ENCODE measurements at regions not wholly inside any gene's neighbourhood (a gene's known extent, or its start where the extent isn't known, plus 50 kb on each side); places are given as distances from the start of the nearest gene placed in this dataset.

- Histone ChIP-seq H3K4me1 (ENCODE audit: control insufficient read depth, insufficient read depth, low read length) (no peaks in the 10 kb centered on the region), H3K36me3 (ENCODE audit: control insufficient read depth, insufficient read depth, low read length) (no peaks in the 10 kb centered on the region), H3K4me3 (ENCODE audit: low read depth, low read length) (no peak overlapping the region), H3K9ac (ENCODE audit: low read depth, low read length) (no peak overlapping the region), H3K9me3 (ENCODE audit: control insufficient read depth, insufficient read depth, low read length) (no peaks in the 10 kb centered on the region), H3K27me3 (ENCODE audit: control insufficient read depth, insufficient read depth, low read length) (no peaks in the 10 kb centered on the region)
These were observed 456.8 kb upstream of the CCL2 start for GRCh38 chr17:33798308-33798707.

- Histone ChIP-seq H3K9ac (ENCODE audit: low read depth, low read length) (no peak overlapping the region), H3K27me3 (ENCODE audit: control insufficient read depth, insufficient read depth, low read length) (no peaks in the 10 kb centered on the region), H3K9me3 (ENCODE audit: control insufficient read depth, insufficient read depth, low read length) (no peaks in the 10 kb centered on the region), H3K4me1 (ENCODE audit: control insufficient read depth, insufficient read depth, low read length) (peaks cover 3% of the 10 kb centered on the region), H3K36me3 (ENCODE audit: control insufficient read depth, insufficient read depth, low read length) (no peaks in the 10 kb centered on the region), H3K4me3 (ENCODE audit: low read depth, low read length) (no peak overlapping the region)
These were observed 452.5 kb upstream of the CCL2 start for GRCh38 chr17:33802349-33803198.

DNA sequence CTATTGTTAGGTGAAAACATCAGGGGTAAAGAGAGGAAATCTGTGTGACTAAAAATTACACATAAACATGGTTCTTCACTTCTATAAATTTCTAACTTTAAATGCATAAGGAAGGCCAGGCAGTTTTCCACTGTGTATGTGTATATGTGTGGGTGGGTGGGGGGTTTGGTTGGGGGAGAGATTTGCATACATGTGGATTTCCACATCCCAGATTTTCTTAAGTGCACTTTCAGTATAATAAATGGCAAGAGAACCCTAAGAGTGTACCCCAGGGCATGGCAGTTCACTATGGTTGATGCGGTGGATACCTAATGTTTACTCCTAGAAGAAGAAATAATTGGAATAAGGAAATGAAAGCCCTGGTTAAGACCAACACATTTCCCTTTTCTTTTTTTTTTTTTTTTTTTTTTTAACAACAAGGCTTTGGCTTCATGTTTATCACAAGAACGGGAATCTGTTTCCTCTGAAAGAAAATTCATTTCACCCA is 451.8 kb upstream of the CCL2 start:
- Histone ChIP-seq H3K4me1 (ENCODE audit: control insufficient read depth, insufficient read depth, low read length) (peaks cover 3% of the 10 kb centered on the region), H3K4me3 (ENCODE audit: low read depth, low read length) (no peak overlapping the region), H3K36me3 (ENCODE audit: control insufficient read depth, insufficient read depth, low read length) (no peaks in the 10 kb centered on the region), H3K27me3 (ENCODE audit: control insufficient read depth, insufficient read depth, low read length) (no peaks in the 10 kb centered on the region), H3K9ac (ENCODE audit: low read depth, low read length) (no peak overlapping the region), H3K9me3 (ENCODE audit: control insufficient read depth, insufficient read depth, low read length) (no peaks in the 10 kb centered on the region)

GRCh38 chr17:33803686-33804085 is 451.4 kb upstream of the CCL2 start:
- H3K27me3 ChIP-seq (ENCODE audit: control insufficient read depth, insufficient read depth, low read length) = no peaks in the 10 kb centered on the region
- H3K4me1 ChIP-seq (ENCODE audit: control insufficient read depth, insufficient read depth, low read length) = peaks cover 3% of the 10 kb centered on the region
- H3K9ac ChIP-seq (ENCODE audit: low read depth, low read length) = no peak overlapping the region
- H3K4me3 ChIP-seq (ENCODE audit: low read depth, low read length) = no peak overlapping the region
- H3K36me3 ChIP-seq (ENCODE audit: control insufficient read depth, insufficient read depth, low read length) = no peaks in the 10 kb centered on the region
- no peaks in the 10 kb centered on the region for H3K9me3 ChIP-seq (ENCODE audit: control insufficient read depth, insufficient read depth, low read length)

DNA sequence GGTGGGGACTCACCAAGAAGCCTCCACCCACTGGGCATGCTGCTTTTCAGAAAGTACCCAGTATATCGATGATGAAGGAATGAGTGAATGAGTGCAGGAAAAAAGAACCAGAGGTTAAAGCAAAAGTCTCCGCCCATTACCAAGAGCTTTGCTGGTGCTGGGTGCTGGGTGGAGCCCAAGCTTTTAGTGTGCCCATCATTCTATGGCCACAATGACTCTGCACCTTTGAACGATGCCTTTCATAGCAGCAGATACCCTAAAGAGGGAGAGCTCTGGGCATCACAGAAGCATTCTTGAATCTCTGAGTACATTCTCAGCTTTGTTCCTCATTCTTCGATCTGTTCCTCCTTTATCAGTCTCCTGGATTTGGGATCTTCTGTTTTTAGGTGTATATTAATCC is 450.7 kb upstream of the CCL2 start:
- Histone ChIP-seq H3K4me1 (ENCODE audit: control insufficient read depth, insufficient read depth, low read length) (peaks cover 3% of the 10 kb centered on the region), H3K9ac (ENCODE audit: low read depth, low read length) (no peak overlapping the region), H3K36me3 (ENCODE audit: control insufficient read depth, insufficient read depth, low read length) (no peaks in the 10 kb centered on the region), H3K27me3 (ENCODE audit: control insufficient read depth, insufficient read depth, low read length) (no peaks in the 10 kb centered on the region), H3K4me3 (ENCODE audit: low read depth, low read length) (no peak overlapping the region), H3K9me3 (ENCODE audit: control insufficient read depth, insufficient read depth, low read length) (no peaks in the 10 kb centered on the region)

DNA sequence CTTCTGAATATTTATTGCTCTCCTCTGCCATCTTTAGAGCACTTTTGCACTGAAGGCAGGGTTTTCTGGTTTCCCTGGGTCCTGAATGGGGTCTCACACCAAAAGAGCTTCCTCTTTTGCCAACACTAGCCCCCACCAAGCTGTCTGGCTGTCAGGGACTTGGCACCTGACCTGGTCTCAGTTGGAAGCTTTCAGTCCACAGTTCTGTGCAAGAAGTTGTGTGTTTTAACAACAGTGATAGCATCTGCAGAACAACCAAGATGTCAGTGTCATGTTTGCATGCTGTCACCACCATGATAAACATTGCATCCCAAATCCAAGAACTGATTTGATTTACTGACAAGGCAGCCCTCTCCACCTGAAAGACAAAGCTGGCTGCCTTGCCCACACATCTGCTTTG is 448.5 kb upstream of the CCL2 start:
- Histone ChIP-seq H3K9me3 (ENCODE audit: control insufficient read depth, insufficient read depth, low read length) (no peaks in the 10 kb centered on the region), H3K4me3 (ENCODE audit: low read depth, low read length) (no peak overlapping the region), H3K9ac (ENCODE audit: low read depth, low read length) (no peak overlapping the region), H3K4me1 (ENCODE audit: control insufficient read depth, insufficient read depth, low read length) (peaks cover 3% of the 10 kb centered on the region), H3K36me3 (ENCODE audit: control insufficient read depth, insufficient read depth, low read length) (no peaks in the 10 kb centered on the region), H3K27me3 (ENCODE audit: control insufficient read depth, insufficient read depth, low read length) (no peaks in the 10 kb centered on the region)

DNA sequence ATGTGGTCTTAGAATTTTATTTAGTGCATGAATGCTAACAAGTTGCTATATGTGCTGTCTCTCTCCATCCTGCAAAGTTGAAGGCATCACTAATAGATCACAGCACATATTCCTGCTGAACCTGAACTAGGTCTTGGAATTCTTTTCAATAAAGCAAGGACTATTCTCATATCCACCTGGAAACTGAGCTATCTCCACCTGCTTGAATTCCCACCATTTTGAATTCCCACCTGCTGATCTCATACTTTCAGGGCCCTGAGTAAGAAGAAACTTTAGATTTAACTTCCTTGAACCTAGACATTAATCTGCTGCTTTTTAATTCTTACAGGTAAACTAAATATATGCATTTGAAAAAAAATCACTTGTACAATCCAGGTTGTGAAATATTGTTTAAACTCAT is 445.3 kb upstream of the CCL2 start:
- Histone ChIP-seq H3K36me3 (ENCODE audit: control insufficient read depth, insufficient read depth, low read length) (no peaks in the 10 kb centered on the region), H3K9me3 (ENCODE audit: control insufficient read depth, insufficient read depth, low read length) (no peaks in the 10 kb centered on the region), H3K9ac (ENCODE audit: low read depth, low read length) (no peak overlapping the region), H3K4me1 (ENCODE audit: control insufficient read depth, insufficient read depth, low read length) (peaks cover 3% of the 10 kb centered on the region), H3K27me3 (ENCODE audit: control insufficient read depth, insufficient read depth, low read length) (no peaks in the 10 kb centered on the region), H3K4me3 (ENCODE audit: low read depth, low read length) (no peak overlapping the region)

- Histone ChIP-seq H3K4me3 (ENCODE audit: low read depth, low read length) (no peak overlapping the region), H3K27me3 (ENCODE audit: control insufficient read depth, insufficient read depth, low read length) (no peaks in the 10 kb centered on the region), H3K36me3 (ENCODE audit: control insufficient read depth, insufficient read depth, low read length) (no peaks in the 10 kb centered on the region), H3K9ac (ENCODE audit: low read depth, low read length) (no peak overlapping the region), H3K4me1 (ENCODE audit: control insufficient read depth, insufficient read depth, low read length) (peaks cover 3% of the 10 kb centered on the region), H3K9me3 (ENCODE audit: control insufficient read depth, insufficient read depth, low read length) (no peaks in the 10 kb centered on the region)
These were observed 443.9 kb upstream of the CCL2 start for GRCh38 chr17:33811004-33811760.

DNA sequence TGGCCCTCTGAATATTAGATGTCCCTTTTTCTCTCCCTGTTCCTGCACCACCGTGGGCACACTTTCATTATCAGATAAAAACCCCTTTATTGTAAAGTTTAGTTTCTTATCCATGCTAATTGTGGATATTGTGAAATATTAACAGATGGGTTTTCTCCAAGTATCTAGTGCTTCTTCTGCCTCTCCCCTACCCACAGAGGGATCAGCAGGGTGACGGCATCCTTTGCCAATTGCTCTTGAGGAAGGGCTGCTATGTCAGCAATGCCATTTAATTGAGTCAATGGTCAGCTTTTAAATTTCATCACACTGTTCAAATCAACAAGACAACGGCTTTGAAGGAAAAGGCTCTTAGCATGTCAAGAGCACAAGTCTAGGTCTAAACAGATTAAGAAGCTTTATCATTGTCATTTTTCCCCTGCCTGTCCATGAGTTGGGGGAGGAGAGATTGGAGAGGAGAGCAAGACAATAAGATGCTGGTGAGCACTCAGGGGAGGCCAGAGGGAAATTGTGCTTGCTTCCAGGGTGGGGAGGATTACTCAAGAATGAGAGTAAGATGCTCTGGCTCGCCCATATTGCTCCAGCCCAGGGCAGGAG is 443.0 kb upstream of the CCL2 start:
- Histone ChIP-seq H3K4me3 (ENCODE audit: low read depth, low read length) (no peak overlapping the region), H3K4me1 (ENCODE audit: control insufficient read depth, insufficient read depth, low read length) (peaks cover 1% of the 10 kb centered on the region), H3K36me3 (ENCODE audit: control insufficient read depth, insufficient read depth, low read length) (no peaks in the 10 kb centered on the region), H3K9me3 (ENCODE audit: control insufficient read depth, insufficient read depth, low read length) (no peaks in the 10 kb centered on the region), H3K27me3 (ENCODE audit: control insufficient read depth, insufficient read depth, low read length) (no peaks in the 10 kb centered on the region), H3K9ac (ENCODE audit: low read depth, low read length) (no peak overlapping the region)

GRCh38 chr17:33814852-33815251 is 440.2 kb upstream of the CCL2 start:
- peaks cover 3% of the 10 kb centered on the region for H3K4me1 ChIP-seq (ENCODE audit: control insufficient read depth, insufficient read depth, low read length)
- no peaks in the 10 kb centered on the region for H3K9me3 ChIP-seq (ENCODE audit: control insufficient read depth, insufficient read depth, low read length)
- no peak overlapping the region for H3K9ac ChIP-seq (ENCODE audit: low read depth, low read length)
- H3K36me3 ChIP-seq (ENCODE audit: control insufficient read depth, insufficient read depth, low read length) = no peaks in the 10 kb centered on the region
- no peak overlapping the region for H3K4me3 ChIP-seq (ENCODE audit: low read depth, low read length)
- H3K27me3 ChIP-seq (ENCODE audit: control insufficient read depth, insufficient read depth, low read length) = no peaks in the 10 kb centered on the region

- Histone ChIP-seq H3K36me3 (ENCODE audit: control insufficient read depth, insufficient read depth, low read length) (no peaks in the 10 kb centered on the region), H3K9ac (ENCODE audit: low read depth, low read length) (no peak overlapping the region), H3K27me3 (ENCODE audit: control insufficient read depth, insufficient read depth, low read length) (no peaks in the 10 kb centered on the region), H3K9me3 (ENCODE audit: control insufficient read depth, insufficient read depth, low read length) (no peaks in the 10 kb centered on the region), H3K4me1 (ENCODE audit: control insufficient read depth, insufficient read depth, low read length) (peaks cover 3% of the 10 kb centered on the region), H3K4me3 (ENCODE audit: low read depth, low read length) (no peak overlapping the region)
These were observed 439.0 kb upstream of the CCL2 start for GRCh38 chr17:33816036-33816435.
